ENCODE measurements at regions not wholly inside any gene's neighbourhood (a gene's known extent, or its start where the extent isn't known, plus 50 kb on each side); places are given as distances from the start of the nearest gene placed in this dataset.

DNA sequence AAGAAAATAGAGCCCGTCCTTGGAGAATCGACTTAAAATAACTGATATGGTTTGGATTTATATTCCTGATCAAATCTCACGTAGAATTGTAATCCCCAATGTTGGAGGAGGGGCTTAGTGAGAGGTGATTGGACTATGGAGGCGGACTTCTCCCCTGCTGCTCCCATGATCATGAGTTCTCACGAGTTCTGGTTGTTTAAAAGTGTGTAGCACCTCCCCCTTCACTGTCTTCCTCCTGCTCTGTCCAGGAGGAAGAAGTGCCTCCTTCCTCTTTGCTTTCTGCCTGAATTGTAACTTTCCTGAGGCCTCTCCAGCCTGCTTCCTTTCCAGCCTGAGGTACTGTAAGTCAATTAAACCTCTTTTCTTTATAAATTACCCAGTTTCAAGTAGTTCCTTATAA is 529.2 kb downstream of the HAO1 start:
- no peak for DNase-seq

DNA sequence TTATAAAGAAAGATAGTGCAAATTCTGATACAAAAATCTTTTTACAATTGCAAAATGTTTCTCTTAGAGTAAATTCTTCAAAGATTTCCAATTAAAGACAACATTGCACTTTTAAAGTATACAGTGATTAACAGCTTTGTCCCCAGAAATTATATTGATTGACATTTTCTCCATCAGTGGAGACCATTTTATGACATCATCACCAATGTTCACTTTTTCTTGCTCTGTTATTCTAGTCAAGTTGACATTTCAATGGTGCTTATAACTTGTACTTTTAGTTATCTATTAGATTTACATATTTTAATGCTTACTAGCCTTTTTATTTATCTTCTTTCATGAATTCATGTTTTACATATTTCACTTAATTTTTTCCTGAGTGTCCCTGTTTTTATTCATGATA is 524.8 kb downstream of the HAO1 start:
- no peak for DNase-seq

- DNase-seq: no peak
Measured at GRCh38 chr20:7416382-7416781, 523.9 kb downstream of the HAO1 start.

DNA sequence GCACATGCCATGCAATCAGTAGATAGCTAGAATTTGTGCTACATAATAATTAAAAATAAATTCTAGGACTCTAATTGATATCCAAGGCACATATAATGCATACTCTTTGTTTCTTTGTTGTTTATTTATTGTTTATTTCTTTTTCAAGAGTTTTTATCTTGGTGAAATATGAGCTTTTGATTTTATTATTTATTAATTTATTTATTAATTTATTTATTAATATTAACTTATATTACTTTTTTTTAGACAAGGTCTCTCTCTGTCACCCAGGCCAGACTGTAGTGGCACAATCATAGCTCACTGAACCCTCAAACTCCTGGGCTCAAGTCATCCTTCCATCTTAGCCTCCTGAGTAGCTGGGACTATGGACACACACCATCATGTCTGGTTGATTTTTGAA is 519.9 kb downstream of the HAO1 start:
- DNase-seq: no peak

DNA sequence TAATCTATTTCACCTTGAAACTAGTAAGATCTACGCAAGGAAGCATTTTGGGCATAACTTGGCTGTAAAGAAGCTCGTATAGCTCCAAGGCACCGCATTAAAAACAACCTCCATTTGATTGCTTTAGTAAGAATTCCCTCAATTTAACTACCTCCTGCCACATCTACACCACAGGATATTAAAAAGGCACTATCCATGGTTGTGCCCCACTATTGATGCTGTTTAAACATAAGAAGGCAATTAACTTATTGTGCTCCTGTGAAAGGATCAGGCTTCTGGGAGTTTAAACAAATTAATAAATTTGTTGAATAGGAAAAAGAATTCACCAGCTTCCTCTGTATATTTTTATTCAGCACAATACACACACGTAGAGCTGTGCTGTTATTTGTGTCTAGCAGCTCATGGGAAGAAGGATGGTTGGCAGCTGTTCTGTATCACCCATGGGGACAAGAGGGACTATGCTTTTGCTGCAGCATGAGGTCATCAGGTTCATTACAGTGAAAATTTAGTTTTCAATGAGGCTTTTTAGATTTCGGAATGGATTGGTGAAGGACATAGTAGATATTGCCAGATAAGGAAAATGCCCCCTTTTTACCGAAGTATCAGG is 513.3 kb downstream of the HAO1 start:
- no peak for DNase-seq

GRCh38 chr20:7428946-7429345 is 511.3 kb downstream of the HAO1 start:
- DNase-seq: no peak

DNA sequence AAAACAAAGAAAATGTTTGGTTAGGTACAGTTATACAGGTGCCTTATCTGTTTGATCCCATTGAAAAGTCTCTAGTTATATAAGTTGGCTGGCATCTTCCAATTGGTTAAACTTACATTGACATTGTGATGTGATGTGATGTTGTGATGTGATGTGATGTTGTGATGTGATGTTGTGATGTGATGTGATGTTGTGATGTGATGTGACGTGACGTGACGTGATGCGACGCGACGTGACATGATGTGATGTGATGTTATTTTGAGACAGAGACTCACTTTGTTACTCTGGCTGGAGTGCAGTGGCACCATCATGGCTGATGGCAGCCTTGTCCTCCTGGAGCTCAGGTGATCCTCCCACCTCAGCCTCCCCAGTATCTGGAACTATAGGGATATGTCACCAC is 507.6 kb downstream of the HAO1 start:
- DNase-seq: no peak

DNA sequence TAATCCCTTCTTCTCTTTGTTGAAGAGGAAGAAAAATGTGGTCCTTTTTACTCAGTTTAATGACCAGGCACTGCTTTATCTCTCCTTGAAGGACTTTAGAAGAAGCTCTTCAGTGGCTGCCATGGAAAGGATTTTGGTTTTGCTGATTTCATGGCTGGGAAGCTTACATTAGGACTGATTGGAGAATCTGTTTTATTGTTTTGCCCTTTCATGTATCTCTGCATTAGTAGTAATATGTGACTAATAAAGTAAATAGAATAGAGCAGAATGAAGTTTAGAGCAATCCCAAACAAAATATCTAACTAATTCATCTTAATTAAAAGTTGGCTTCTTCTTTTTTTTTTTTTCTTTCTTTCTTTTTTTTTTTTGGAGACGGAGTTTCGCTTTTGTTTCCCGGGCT is 502.9 kb downstream of the HAO1 start:
- DNase-seq: no peak

DNA sequence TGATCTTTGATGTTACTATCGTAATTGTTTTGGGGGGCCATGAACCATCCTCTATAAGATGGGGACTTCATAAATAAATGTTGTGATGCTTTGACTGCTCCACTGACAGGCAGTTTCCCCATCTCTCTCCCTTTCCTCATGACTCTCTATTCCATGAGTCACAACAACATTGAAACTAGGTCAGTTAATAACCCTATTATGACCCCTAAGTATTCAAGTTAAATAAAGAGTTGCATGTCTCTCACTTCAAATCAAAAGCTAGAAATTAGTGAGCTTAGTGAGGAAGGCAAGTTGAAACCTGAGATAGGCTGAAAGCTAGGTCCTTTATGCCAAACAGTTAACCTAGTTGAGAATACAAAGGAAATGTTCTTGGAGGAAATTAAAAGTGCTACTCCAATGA is 491.0 kb downstream of the HAO1 start:
- DNase-seq: no peak

DNA sequence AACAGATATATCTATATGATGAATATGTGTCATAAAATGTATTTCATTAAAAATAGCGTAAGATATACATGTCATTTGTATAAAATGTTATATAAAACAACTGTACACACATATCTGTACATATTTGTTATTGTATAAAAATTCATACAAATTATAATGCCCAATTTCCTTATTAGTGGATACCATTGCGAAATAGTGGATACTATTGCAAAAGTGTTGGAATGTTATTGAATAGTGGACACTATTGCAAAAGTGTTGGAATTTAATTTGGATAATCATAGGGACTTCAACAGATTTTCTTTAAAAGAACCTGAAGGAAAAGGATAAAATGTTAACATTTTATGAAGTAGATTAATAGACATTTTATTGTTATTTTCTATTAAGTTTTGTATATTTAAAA is 487.4 kb downstream of the HAO1 start:
- DNase-seq: no peak

- DNase-seq: no peak
Measured at GRCh38 chr20:7454047-7454446, 486.2 kb downstream of the HAO1 start.

GRCh38 chr20:7458459-7458858 is 481.8 kb downstream of the HAO1 start:
- DNase-seq: no peak

DNA sequence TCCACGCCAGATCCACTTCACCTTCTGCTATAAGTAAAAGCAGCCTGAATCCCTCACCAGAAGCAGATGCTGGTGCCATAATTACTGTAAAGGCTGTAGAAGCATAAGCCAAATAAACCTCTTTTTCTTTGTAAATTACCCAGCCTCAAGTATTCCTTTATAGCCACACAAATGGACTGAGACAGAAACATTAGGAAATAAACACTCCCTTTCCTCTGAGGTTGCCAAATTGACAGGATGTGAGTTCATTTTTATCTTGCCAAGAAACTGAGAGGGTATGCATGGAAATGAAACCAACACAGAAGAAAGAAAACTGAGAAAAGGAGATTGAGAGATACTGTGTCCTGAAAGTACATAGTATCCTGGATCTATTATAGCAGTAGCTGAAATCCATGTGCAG is 481.2 kb downstream of the HAO1 start:
- DNase-seq: no peak

DNA sequence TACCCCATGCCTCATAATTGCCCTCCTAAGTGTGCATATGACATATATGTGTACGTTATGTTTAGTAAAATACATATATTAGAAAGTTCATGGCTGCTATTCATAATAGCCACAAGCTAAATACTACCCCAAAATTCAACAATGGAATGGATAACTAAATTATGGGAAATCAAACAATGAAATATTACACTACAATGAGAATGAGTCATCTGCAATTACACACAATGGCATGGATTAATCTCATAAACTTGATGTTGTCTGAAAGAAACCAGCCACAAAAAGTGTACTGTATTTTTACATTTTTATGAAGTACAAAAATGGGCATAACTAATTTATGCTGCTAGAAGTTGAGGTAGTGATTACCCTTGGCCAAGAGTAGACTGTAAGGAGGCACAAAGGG is 477.0 kb downstream of the HAO1 start:
- DNase-seq: no peak

DNA sequence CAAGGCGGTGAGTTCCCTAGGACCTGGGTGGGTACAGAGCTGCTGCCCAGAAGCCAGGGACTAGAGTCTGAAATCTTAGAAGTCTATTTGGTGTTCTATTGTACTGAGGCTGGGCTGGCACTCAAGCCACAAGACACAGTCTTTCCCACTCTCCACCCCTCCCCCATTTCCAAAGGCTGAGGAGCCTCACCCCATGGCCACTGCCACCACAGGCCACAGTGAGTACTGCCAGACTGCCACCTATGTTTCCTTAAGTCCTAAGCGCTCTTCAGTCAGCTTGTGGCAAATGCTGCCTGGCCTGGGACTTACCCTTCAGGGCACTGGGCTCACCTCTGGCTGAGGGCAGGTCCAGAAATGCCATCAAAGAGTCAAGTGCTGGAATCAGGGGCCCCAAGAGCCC is 469.3 kb downstream of the HAO1 start:
- no peak for DNase-seq

DNA sequence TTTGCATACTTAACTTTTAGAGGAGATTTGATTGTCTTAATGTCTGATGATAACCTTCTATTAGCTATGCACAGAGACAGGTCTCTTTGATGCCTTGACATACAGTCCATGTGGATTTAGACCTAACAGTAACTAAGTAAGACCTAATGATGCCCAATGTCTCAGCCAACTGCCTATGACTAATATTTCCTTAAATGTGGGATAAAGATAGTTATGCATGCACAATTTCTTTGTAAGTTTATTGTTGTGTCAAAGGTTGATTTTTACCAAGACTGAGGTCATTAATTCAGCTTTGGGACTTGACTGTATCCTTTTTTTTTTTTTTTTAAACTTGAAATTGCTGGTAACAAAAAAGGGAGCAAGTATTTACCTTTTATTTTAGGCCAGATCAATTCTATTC is 450.0 kb downstream of the HAO1 start:
- DNase-seq: no peak

DNA sequence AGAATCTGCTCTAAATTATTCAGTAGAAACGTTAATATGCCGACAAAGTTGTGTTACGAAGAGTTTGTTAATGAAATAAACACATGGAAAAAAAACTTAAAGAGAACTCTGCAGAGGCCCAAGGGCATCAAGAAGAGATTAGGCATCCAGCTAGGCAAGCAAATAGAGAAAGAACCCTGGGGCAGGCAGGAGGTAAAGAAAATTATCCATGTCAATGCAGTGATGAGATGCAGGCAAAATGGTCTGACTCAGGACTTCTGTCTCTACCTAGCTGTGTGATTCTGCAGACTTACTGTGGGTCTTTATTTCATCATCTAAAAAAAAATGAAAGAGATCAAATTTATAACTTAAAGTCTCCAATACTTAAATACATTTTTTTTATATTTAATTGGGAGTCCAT is 448.0 kb downstream of the HAO1 start:
- no peak for DNase-seq

- DNase-seq: no peak
Measured at GRCh38 chr20:7493311-7493710, 446.9 kb downstream of the HAO1 start.

DNA sequence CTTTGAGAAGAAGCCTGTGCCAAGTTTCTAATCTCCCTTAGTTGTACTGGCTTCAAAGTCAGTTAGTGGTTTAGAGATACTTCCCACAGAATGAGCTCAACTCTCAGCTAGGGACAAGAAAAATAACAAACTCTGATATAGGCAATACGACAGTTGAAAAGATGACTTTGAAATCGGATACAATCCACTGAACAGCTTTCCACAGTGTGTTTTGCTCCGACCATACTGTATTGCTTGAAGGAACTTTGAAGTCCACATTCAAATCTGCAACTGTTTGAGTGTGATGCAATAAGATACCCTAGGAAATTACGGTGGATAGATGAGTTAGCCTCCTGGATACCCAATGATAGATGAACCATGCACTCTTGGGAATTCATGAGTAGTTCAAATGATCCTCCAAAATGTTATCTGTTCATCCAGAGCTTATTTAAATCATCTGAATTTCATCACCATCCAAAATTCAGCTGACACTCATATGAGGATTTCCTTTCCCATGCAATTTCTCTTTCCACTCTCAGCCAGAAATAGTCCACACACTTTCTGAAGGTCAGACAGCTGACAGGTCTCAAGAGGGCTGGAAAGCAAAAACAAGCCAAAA is 443.8 kb downstream of the HAO1 start:
- DNase-seq: peak; percentile 29

- no peak for DNase-seq
Measured at GRCh38 chr20:7497985-7498384, 442.3 kb downstream of the HAO1 start.

GRCh38 chr20:7499201-7499600 is 441.1 kb downstream of the HAO1 start:
- DNase-seq: no peak

DNA sequence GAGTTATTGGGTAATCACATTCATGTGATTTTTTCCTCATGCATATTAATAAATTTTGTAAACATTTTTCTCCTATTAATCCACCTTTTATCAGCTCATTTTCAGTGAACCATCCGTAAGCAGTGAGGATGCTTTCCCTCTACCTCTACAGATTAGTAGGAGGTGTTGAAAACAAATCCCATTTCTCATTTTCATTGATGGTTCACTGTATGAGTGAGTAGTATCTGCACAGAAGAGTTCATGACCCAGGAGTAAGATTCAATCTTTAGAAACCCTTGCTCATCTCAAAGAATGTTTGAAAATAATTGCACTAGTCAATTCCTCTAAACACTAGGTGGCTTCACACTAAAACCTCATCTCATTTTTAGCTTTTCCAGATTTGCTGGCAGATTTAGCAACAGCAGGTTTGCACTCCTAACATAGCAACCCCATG is 440.0 kb downstream of the HAO1 start:
- DNase-seq: no peak

GRCh38 chr20:7503501-7503900 is 436.8 kb downstream of the HAO1 start:
- DNase-seq: no peak

DNA sequence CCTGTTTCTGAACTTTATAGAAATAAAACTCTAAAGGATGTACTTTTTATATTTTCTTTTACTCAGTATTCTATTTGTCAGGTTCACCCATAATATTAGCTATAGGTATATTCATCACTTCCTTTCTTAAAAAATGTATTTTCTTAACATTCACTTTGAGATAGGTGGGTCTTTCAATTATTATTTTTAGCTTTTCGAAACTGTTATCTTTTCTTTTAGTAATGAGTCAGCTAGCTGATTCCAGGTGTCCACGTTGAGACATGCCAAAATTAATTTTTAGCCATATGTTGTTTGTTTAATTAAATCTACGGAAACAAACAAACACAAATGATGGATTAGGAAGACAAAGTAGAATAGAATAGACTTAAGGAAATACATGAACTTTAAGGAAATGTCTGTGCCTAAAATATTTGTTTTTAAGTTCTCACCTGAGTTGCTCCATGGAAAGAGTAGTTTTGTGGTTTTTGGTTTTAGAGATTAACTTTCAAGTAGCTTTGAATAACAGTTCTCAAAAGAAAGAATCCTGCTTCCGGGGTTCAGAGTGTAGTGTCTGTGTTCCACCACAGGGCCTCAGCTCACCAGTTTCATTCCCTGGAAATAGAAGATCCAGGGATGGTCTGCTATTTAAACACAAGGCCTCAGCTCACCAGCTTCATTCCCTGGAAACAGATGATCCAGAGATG is 435.0 kb downstream of the HAO1 start:
- DNase-seq: no peak
